ENCODE measurements at regions not wholly inside any gene's neighbourhood (a gene's known extent, or its start where the extent isn't known, plus 50 kb on each side); places are given as distances from the start of the nearest gene placed in this dataset.

DNA sequence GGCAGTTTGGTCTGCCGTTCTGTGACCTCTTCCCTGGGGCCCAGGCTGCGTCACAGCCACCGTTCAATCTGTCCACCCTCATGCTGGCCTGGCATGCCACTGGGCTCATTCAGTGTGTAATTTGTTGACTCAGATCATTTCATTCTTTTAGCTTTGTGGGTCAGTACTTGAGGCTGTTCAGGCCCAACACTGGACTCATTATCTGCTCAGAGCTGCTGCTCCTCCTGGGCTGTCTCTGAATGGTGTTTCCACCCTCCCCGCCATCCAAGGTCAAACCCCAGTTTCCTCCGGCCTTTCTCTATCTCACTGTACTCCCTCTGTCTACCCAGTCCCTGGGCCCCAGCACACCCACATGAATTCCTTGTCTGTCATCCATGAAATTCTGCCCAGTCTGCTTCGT, 152.4 kb upstream of the NCK2 start:
- TF ChIP-seq, protein P1, sequence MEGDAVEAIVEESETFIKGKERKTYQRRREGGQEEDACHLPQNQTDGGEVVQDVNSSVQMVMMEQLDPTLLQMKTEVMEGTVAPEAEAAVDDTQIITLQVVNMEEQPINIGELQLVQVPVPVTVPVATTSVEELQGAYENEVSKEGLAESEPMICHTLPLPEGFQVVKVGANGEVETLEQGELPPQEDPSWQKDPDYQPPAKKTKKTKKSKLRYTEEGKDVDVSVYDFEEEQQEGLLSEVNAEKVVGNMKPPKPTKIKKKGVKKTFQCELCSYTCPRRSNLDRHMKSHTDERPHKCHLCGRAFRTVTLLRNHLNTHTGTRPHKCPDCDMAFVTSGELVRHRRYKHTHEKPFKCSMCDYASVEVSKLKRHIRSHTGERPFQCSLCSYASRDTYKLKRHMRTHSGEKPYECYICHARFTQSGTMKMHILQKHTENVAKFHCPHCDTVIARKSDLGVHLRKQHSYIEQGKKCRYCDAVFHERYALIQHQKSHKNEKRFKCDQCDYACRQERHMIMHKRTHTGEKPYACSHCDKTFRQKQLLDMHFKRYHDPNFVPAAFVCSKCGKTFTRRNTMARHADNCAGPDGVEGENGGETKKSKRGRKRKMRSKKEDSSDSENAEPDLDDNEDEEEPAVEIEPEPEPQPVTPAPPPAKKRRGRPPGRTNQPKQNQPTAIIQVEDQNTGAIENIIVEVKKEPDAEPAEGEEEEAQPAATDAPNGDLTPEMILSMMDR (IDR thresholded peaks at IDR 0.05): no peak
- no peak for TF ChIP-seq EP300 (IDR thresholded peaks at IDR 0.05)
- no peak for TF ChIP-seq POLR2AphosphoS5 (IDR thresholded peaks at IDR 0.05)
- TF ChIP-seq POLR2A (IDR thresholded peaks at IDR 0.05): no peak
